Thymus (tissue), 11 donors: ENCODE measurements at regions not wholly inside any gene's neighbourhood (a gene's known extent, or its start where the extent isn't known, plus 50 kb on each side); places are given as distances from the start of the nearest gene placed in this dataset.
"Not testable (repeated sequence)": the region's sequence is repeated elsewhere in the genome, so short reads cannot be mapped to it uniquely, and the experiment has no call there.

Source experiments
- DNase-seq, 9 donors: peaks; one replicate each; pipeline ENCODE4 v3.0.0-alpha.2; 2013; ENCODE audit warnings: low spot score in 9 of 9, low read depth in 6 of 9, missing footprints in 1 of 9
- H3K27ac ChIP-seq, 2 donors: one replicate each; pipeline ENCODE4 v1.5.1; 2013; ENCODE audit warnings: control low read depth in 1 of 2, low read depth in 1 of 2, low read length in 1 of 2, mild to moderate bottlenecking in 1 of 2, moderate library complexity in 1 of 2
- H3K27me3 ChIP-seq, 2 donors: one replicate each; pipeline ENCODE4 v1.5.1; 2013; ENCODE audit warnings: low read length in 1 of 2; ENCODE audit not compliant: control insufficient read depth in 2 of 2, insufficient read depth in 1 of 2
- H3K36me3 ChIP-seq, 2 donors: one replicate each; pipeline ENCODE4 v1.5.1; 2013; ENCODE audit warnings: low read length in 1 of 2, mild to moderate bottlenecking in 1 of 2, moderate library complexity in 1 of 2; ENCODE audit not compliant: control insufficient read depth in 2 of 2, insufficient read depth in 2 of 2
- H3K4me1 ChIP-seq, 2 donors: one replicate each; pipeline ENCODE4 v1.5.1; 2013; ENCODE audit warnings: low read length in 2 of 2; ENCODE audit not compliant: control insufficient read depth in 2 of 2, insufficient read depth in 2 of 2
- H3K4me3 ChIP-seq, 2 donors: one replicate each; pipeline ENCODE4 v1.5.1; 2013; ENCODE audit warnings: low read length in 2 of 2, control low read depth in 1 of 2, mild to moderate bottlenecking in 1 of 2
- H3K9me3 ChIP-seq, 2 donors: one replicate each; pipeline ENCODE4 v1.5.1; 2013; ENCODE audit warnings: low read length in 1 of 2, mild to moderate bottlenecking in 1 of 2; ENCODE audit not compliant: control insufficient read depth in 2 of 2, insufficient read depth in 1 of 2
- whole genome bisulfite sequencing: extraction: QIAGEN DNeasy Blood & Tissue Kit; methylation state at CpG from one replicate; pipeline ENCODE4 v1.1.7; 2013; 5-methylcytosine and 5-hydroxymethylcytosine counted together
- donor health status: healthy.

DNA sequence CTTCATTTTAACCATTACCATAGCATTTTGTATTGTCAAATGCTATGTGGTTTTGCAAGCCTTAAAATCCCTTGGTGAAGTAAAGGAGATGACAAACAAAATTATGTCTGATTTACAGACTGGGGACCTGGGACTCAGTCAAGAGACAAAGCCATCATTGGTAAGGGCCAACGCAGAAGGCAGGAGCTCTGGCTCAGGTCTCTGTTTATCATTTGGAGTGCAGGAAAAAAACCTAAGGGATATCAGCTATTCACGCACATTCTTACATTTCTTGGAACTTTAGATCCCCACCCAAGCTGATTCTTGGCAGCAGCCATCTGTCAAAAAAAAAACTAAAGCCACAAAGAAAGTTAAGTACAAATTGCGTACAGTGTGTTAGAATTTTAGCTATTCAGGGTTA, 731.9 kb downstream of the STPG2 start:
- WGBS, result 90% methylated on average over 3 of the region's 3 CpGs
- DNase-seq, result no peak

GRCh38 chr4:97412331-97412730, 730.9 kb downstream of the STPG2 start:
- DNase-seq, result no peak
- Histone ChIP-seq H3K4me1 (no peaks in the 10 kb centered on the region), H3K36me3 (no peaks in the 10 kb centered on the region), H3K27me3 (no peaks in the 10 kb centered on the region), H3K27ac (no peak overlapping the region), H3K9me3 (no peaks in the 10 kb centered on the region), H3K4me3 (no peak overlapping the region)
- WGBS, result 92% methylated on average over 1 of the region's 1 CpG

More for the DNA sequence above, 731.9 kb downstream of the STPG2 start:
- no peaks in the 10 kb centered on the region for H3K36me3 ChIP-seq
- H3K27ac ChIP-seq, result no peak overlapping the region
- H3K4me1 ChIP-seq, result no peaks in the 10 kb centered on the region
- H3K27me3 ChIP-seq, result no peaks in the 10 kb centered on the region
- no peaks in the 10 kb centered on the region for H3K9me3 ChIP-seq
- no peak overlapping the region for H3K4me3 ChIP-seq

- WGBS, result 91% methylated on average over 4 of the region's 4 CpGs
- no peaks in the 10 kb centered on the region for H3K36me3 ChIP-seq
- H3K4me1 ChIP-seq, result no peaks in the 10 kb centered on the region
- no peak overlapping the region for H3K27ac ChIP-seq
- no peaks in the 10 kb centered on the region for H3K27me3 ChIP-seq
- no peaks in the 10 kb centered on the region for H3K9me3 ChIP-seq
- H3K4me3 ChIP-seq, result no peak overlapping the region
- DNase-seq, result no peak
Observed at GRCh38 chr4:97414161-97414560, 729.1 kb downstream of the STPG2 start.

GRCh38 chr4:97432551-97432950, 710.7 kb downstream of the STPG2 start:
- DNase-seq, result no peak
- 98% methylated on average over 2 of the region's 2 CpGs for WGBS

GRCh38 chr4:97437998-97438705, 705.1 kb downstream of the STPG2 start:
- H3K27ac ChIP-seq, H3K4me3 ChIP-seq, H3K27me3 ChIP-seq, H3K4me1 ChIP-seq, H3K36me3 ChIP-seq, DNase-seq: not testable (repeated sequence)
- peaks cover 2 to 14% of the 10 kb centered on the region in 2 donors for H3K9me3 ChIP-seq
- WGBS, result 97% methylated on average over 21 of the region's 21 CpGs

More at GRCh38 chr4:97432551-97432950, 710.7 kb downstream of the STPG2 start:
- Histone ChIP-seq H3K36me3 (no peaks in the 10 kb centered on the region), H3K27ac (no peak overlapping the region), H3K27me3 (no peaks in the 10 kb centered on the region), H3K9me3 (peaks cover 2 to 6% of the 10 kb centered on the region in 2 donors), H3K4me1 (no peaks in the 10 kb centered on the region), H3K4me3 (no peak overlapping the region)

DNA sequence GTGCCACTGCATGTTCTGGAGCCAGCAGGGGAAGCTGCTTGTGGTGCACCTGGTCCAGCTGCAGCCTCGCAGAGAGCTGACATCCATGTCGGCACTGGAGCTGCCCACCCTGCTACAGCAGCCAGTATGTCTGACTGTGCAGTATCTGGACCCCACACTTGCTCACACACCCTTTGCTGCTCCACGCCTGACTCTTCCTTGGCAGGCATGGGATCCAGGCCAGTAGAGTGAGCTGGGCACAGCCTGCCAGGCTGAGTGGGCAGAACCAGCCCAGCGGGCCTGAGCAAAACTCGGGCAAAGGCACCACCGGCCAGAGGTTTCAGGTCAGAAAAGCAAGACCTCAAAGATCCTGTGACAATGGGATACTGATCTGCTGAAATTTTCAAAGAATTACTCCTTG, 690.1 kb downstream of the STPG2 start:
- Histone ChIP-seq H3K9me3 (peaks cover 2 to 29% of the 10 kb centered on the region in 2 donors), H3K36me3 (no peaks in the 10 kb centered on the region), H3K27me3 (no peaks in the 10 kb centered on the region), H3K4me1 (no peaks in the 10 kb centered on the region), H3K4me3 (no peak overlapping the region), H3K27ac (no peak overlapping the region)
- WGBS, result 97% methylated on average over 6 of the region's 6 CpGs
- DNase-seq, result no peak

DNA sequence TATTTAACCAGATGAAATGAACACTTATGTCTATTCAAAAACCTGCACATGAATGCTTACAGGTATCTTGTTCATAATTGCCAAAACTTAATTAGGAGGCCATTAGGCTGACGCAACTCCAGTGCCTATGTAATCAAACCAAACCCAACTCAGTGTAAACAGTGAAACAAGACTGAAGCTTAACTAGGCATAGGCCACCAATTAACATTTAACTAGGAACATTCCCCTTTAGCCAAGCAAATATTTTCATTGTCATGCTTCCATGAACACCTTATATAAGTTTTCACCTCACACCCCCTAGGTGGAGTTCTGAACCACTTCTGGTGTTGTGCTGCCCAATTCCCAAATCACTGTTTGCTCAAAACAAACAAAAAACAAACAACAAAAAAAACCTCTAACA, 686.0 kb downstream of the STPG2 start:
- Histone ChIP-seq H3K9me3 (peaks cover 2 to 23% of the 10 kb centered on the region in 2 donors), H3K4me3 (no peak overlapping the region), H3K27ac (no peak overlapping the region), H3K4me1 (no peaks in the 10 kb centered on the region), H3K36me3 (no peaks in the 10 kb centered on the region), H3K27me3 (no peaks in the 10 kb centered on the region)
- 49% methylated on average over 1 of the region's 1 CpG for WGBS
- no peak for DNase-seq

DNA sequence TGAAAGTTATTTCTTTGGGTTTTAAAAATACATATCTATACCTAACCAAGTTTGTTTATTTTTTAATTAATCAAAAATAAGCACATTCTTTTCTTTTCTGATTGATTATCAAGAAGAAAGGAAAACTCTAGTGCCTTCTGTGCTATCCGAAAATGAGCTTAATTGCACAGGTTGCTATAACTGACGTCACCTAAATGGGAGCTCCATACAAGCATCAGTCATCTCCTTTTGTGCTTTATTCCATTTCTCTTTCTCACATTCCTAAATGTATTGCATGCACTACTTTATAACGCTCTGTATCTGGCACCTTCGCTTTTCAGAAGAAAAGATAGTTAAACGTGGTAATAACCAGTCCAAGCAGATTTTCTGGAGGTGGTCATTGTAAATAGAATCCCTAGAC, 675.0 kb downstream of the STPG2 start:
- Histone ChIP-seq H3K4me3 (no peak overlapping the region), H3K4me1 (no peaks in the 10 kb centered on the region), H3K36me3 (no peaks in the 10 kb centered on the region), H3K9me3 (no peaks in the 10 kb centered on the region), H3K27ac (no peak overlapping the region), H3K27me3 (no peaks in the 10 kb centered on the region)
- no peak for DNase-seq
- WGBS, result 94% methylated on average over 5 of the region's 5 CpGs

- Histone ChIP-seq H3K27me3 (no peaks in the 10 kb centered on the region), H3K9me3 (no peaks in the 10 kb centered on the region)
- WGBS, result 97% methylated on average over 3 of the region's 3 CpGs
Observed at GRCh38 chr4:97475621-97476020, 667.7 kb downstream of the STPG2 start.

More at GRCh38 chr4:97475621-97476020, 667.7 kb downstream of the STPG2 start:
- Histone ChIP-seq H3K4me1 (no peaks in the 10 kb centered on the region), H3K36me3 (no peaks in the 10 kb centered on the region), H3K4me3 (no peak overlapping the region), H3K27ac (no peak overlapping the region)
- no peak for DNase-seq
